Neural progenitor cell (in vitro differentiated cells): ENCODE measurements at regions not wholly inside any gene's neighbourhood (a gene's known extent, or its start where the extent isn't known, plus 50 kb on each side); places are given as distances from the start of the nearest gene placed in this dataset.

ENCODE experiments used
- EZH2 ChIP-seq: fragments of 200-600 bp; sonication (generic); IDR thresholded peaks from 2 replicates; pipeline ENCODE4 v1.6.1; 2017; ENCODE audit warnings: antibody characterized with exemption, mild to moderate bottlenecking, moderate library complexity
- EZH2phosphoT487 ChIP-seq: fragments of 200-600 bp; sonication (generic); IDR thresholded peaks from 2 replicates; pipeline ENCODE4 v1.6.1; 2017; ENCODE audit warnings: antibody characterized with exemption
- TF ChIP-seq, protein P1 (sequence below): fragments of 200-600 bp; sonication (generic); IDR thresholded peaks from 2 replicates; pipeline ENCODE4 v1.5.1; 2017; ENCODE audit warnings: antibody characterized with exemption, mild to moderate bottlenecking

GRCh38 chr12:107264667-107265066, 171.3 kb upstream of the CRY1 start:
- TF ChIP-seq, protein P1, sequence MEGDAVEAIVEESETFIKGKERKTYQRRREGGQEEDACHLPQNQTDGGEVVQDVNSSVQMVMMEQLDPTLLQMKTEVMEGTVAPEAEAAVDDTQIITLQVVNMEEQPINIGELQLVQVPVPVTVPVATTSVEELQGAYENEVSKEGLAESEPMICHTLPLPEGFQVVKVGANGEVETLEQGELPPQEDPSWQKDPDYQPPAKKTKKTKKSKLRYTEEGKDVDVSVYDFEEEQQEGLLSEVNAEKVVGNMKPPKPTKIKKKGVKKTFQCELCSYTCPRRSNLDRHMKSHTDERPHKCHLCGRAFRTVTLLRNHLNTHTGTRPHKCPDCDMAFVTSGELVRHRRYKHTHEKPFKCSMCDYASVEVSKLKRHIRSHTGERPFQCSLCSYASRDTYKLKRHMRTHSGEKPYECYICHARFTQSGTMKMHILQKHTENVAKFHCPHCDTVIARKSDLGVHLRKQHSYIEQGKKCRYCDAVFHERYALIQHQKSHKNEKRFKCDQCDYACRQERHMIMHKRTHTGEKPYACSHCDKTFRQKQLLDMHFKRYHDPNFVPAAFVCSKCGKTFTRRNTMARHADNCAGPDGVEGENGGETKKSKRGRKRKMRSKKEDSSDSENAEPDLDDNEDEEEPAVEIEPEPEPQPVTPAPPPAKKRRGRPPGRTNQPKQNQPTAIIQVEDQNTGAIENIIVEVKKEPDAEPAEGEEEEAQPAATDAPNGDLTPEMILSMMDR: no peak
- TF ChIP-seq EZH2: no peak
- TF ChIP-seq EZH2phosphoT487: no peak
